Islet precursor cell (in vitro differentiated cells): ENCODE measurements at regions not wholly inside any gene's neighbourhood (a gene's known extent, or its start where the extent isn't known, plus 50 kb on each side); places are given as distances from the start of the nearest gene placed in this dataset.
"Not testable (repeated sequence)": the region's sequence is repeated elsewhere in the genome, so short reads cannot be mapped to it uniquely, and the experiment has no call there.

ENCODE experiments used
- DNase-seq: peaks from one replicate; pipeline ENCODE4 v3.0.0-alpha.2; 2018

DNA sequence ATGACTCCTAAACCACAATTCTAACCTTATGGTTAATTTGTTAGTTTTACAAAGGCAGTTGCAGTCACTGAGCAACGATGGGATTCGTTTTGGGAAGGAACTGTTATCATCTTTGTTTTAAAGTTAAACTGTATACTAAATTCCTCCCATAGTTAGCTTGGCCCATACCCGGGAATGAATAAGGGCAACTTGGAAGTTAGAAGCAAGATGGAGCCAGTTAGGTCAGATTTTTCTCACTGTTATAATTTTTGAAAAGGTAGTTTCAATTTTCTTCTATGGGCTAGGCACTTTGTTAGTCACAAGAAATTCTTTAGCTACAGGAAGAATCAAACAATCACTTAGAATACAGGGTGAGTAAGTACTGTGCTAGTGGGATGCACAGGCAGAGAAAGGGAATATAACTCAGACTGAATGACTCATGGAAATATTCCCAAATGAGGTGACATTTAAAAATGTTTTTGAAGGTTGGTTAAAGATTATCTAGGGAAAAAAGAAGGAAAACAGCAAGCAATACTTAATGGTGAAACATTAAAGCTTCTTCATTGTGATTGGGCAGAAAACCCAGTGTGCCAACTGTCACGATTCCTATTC lies 153.6 kb downstream of the MAGEB17 start:
- DNase-seq: no peak

DNA sequence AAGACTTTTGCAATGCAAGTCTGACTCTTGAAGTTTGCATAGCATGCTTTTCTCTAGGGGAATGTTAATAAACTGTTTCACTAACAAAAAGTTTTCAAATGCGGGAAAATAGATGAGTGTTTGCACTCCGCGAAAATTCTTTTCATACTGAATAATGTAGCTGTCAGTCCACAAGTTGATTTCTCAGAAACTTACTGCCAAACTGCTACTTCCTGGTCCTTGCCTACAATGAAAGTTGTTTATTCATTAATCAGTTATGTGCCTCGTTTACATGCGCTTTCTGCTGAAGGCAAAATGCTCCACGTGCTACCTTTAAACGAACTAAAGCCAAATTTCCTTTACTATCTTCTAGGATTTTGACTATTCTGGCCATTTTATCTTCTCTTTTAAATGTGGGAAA lies 166.2 kb downstream of the MAGEB17 start:
- DNase-seq: no peak

DNA sequence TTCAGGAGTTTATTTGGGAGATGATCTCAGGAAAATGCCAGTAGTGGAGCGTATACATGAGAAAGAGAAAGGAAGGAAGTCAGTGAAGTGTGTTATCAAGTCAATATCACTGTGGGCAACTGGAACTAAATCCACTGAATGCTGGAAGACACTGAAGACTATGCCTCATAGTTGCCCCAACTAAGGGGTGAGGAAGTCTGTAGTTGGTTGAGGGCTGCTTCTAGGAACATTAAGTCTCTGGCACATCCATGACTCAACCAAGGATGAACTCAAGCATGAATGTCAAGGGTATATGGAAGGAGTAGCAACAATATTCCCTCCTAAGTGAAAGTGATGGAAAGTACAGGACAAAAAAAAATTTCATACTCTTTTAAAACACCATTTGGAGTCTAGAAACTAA lies 167.9 kb downstream of the MAGEB17 start:
- no peak for DNase-seq

DNA sequence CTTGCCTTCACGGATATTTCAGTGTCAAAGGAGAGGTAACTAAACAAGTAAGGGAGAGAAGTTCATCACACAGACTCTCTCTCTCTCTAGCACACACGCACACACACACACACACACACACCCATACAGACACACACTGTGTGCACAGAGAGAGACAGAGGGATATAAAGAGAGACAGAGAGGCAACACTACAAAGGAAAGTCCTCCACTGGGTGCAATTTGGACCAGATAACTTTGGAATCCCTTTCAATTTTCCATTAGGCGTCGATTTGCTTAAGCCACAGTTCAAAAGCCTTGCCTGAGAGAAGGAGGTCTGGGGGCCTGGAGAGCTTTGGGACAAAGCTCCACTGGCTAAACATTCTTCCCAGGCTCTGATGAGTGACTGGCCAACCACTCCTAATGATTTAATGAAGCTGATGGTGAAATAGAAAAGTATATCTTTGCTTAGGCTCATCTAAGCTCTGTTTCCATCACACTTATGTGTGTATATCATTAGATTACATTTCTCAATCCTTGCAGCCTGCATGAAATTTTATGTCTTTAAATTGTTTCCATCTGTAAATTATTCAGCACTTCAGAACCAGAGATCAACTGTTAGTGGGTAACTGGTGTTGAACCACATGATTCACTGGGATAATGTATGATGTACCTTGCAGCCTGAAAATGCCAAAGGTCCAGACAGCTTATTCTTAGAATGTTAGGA lies 180.8 kb downstream of the MAGEB17 start:
- peak; percentile 57 for DNase-seq

DNA sequence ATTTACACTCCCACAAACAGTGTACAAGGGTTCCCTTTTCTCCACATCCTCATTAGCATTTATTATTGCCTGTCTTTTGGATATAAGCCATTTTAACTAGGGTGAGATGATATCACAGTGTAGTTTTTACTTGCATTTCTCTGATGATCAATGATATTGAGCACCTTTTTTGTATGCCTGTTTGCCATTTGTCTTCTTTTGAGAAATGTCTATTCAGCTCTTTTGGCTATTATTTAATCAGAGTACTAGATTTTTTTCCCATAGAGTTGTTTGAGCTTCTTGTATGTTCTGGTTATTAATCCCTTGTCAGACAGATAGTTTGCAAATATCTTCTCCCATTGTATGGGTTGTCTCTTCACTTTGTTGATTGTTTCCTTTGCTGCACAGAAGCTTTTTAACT lies 190.6 kb downstream of the MAGEB17 start:
- no peak for DNase-seq

DNA sequence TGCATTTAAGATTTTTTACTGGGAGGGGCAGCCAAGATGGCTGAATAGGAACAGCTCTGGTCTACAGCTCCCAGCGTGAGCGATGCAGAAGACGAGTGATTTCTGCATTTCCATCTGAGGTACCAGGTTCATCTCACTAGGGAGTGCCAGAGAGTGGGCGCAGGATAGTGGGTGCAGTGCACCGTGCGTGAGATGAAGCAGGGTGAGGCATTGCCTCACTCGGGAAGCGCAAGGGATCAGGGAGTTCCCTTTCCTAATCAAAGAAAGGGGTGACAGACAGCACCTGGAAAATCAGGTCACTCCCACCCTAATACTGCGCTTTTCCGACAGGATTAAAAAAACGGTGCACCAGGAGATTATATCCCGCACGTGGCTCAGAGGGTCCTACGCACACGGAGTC lies 192.8 kb downstream of the MAGEB17 start:
- DNase-seq: not testable (repeated sequence)

DNA sequence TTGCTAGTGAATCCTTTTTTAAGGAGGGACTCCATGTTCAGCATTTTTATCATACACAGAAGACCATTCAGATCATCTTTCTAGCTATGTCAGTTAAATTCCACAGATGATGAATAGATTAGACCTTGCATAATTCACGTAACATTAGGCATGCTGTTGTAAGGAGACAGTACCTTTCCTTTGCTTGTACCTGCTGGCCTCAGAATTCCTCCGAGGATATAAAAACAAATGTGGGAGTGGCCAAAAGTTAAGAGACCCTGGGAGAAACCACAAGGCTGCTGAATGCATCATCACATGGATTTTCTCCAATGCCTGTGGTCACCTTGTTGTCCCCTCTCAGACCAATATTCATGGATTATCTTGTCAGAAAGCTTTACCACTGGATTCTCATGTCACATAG lies 201.4 kb downstream of the MAGEB17 start:
- DNase-seq: no peak

DNA sequence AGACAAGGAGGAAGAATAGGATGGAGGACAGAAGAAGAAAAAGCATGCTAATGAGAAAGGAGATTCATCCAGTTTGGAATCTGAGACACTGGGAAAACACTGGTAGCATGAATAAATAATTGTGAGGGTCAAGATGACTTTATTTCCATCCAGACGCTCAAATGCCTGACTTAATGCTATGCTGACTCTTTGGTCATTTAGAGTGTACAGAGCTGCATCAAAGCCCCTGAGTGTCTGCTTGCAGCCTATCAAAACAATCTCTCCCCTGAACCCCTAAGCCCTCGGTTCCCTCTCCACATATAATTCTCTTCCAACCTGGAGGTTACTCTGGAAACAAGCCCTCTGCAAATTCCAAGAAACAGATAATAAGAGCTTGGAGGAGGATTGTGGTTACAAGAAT lies 208.8 kb downstream of the MAGEB17 start:
- DNase-seq: no peak

DNA sequence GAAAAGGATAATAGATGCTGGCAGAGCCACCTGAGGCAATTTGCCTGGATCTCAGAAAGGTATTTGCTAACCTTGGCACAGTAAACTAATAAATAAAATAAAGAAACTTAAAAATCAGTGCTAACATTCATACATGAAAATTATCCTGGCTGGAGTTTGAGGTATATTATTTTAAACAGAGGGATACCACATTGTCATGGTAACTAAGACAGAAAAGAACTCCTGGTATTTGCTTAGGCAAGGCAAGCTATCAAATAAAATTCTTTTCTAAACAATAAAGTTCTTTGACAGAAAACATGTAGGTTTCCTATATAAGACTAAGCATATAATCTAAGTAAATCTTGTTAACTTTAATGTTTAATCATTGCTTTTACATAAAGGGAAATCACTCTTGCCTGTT lies 218.8 kb downstream of the MAGEB17 start:
- DNase-seq: no peak

DNA sequence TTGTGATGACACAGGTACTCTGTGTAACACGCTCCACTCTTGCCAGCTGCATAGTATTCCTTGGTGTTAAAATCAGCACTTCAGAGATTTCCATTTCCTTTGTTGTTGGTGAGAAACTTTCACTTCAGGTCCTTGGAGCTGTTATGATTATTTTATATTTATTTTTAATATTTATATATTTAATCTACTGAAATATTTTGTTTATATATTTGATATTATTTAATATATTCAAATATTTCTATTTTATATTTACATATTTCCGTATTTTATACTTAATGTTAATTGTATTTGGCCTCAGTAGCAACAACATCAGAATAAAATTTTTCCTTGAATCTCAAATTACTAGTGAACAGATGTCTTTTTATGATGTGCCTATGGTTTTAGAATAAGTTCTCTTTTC lies 225.3 kb downstream of the MAGEB17 start:
- no peak for DNase-seq

DNA sequence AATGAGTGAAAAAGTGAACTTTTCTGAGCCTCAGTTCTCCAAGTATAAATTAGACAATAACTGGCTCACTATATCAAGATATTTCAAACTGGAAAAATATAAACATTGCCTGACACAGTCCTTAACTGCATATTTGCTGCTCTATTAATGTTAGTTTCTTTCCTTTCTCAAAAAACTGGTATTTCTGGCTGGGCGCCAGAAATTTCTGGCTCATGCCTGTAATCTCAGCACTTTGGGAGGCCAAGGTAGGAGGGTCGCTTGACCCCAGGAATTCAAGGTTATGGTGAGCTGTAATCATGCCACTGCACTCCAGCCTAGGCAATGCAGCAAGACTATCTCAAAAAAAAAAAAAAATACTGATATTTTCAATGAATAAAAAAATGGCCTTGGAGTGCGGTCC lies 227.0 kb downstream of the MAGEB17 start:
- DNase-seq: no peak

DNA sequence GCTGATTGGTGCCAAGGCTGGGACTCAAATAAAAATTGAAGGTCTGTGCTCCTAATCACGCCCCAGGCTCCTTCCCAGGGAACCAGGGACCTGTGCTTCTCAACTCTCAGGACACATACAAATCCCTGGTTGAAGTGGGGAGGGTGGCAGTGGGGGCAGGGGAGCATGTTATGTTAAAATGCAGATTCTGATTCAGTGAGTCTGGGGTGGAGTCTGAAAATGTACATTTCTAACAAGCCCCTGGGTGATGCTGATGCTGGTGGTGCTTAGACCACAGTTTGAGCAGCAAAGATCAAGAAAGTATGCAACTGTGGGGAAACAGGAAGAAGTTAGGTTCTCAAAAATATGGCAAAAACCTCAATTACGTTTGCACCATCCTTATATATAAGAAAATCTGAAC lies 236.5 kb downstream of the MAGEB17 start:
- no peak for DNase-seq

DNA sequence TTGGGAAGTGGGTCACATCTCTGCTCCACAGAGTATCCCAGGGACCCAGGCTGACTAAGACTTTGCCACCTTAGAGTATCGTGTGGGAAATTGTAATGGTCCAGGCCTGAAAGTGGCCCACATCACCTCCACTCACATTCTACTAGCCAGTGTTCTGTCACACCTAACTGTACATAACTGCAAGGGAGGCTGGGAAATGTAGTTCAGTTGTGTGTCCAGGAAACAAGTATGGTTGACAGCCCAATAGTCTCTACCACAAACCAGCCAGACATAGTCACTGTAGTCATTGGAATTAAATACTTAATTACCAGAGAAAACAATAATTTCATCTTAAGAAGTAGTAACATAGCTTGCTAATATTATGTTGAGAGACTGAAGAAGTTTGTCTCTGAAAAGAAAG lies 233.4 kb upstream of the S100G start:
- DNase-seq: no peak

DNA sequence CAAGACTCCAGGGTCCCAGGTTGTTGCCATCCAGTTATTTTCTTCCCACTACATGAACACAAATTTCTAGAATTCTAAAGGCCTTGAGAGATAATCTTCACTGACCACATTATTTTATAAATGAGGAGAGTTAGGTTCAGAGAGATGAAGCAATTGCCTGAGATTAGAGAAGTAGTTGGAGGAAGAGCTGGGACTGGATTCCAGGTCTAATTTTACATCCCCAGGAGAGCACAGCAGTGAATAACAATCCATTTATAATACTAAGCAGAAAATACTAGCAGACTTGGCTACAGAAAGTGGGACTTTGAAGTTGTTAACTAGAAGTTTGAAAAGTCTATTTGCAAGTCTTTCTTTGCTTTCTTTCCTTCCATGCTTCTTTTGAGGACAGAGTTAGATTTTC lies 231.3 kb upstream of the S100G start:
- DNase-seq: no peak

DNA sequence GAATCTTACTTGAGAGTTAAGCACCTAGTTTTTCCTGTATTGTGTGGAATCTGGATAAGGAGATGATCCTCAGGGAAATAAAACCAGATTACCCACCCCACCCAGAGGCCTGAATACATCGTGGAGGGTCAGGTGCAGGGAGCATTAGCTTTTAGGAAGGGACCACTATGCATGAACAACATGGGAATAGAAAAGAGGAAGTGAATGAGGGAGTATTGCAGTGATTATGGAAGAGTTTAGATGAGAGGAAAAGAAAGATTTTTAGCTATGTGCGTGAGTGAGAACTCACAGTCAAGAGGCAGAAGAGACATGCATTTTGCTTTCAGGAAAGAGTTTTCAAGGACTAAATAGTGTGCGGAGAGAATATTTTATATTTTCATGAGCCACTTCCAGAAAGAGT lies 222.3 kb upstream of the S100G start:
- no peak for DNase-seq

DNA sequence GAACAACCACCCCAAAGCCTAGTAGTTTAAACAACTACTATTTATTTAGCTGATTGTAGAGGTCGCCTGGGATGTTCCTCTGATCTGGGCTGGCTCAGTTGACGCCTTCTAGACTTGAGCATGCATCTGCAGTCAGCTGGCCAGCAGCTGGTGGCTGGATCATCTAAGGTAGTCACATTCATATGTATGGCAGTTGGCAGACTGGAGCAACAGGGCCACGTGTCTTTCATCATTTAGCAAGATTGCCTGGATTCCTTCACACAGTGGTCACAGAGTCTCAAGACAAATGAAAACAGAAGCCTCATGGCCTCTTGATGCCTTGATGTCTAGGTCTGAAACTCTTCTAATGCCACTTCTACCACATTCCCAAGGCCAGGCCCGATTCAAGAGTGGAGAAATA lies 220.6 kb upstream of the S100G start:
- no peak for DNase-seq

DNA sequence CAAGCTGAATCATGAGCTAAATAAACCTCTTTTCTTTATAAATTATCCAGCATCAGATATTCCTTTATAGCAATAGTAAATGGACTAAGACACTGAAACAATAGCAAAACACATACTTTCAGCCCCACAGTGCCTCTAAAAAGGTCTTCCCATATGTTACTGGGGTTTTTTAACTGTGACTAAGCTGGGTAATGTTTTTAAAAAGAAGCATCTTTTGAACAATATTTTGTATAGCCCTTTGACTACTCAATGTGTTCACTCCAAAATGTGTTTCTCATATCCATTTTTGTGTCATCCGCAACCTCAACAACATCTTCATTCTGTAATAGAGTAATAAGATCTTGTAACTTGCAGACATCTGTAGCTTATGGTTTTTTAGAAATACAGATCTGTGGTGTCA lies 218.7 kb upstream of the S100G start:
- no peak for DNase-seq

DNA sequence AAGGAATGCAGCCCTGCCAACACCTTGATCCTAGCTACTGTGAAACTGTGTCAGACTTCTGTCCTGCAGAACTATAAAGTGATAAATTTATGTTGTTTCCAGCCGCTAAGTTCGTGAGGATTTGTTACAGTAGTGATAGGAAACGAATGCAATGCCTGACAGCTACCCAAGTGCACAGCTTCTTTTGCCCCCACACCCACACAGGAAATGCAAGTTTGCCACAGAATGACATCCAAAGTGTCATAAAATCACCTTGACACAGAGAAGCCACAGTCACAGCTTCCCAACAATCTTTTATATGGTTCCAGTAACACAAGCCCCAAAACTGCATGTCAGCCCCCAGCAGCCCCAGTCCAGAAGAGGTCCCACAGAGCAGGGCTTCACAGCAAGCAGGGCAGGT lies 216.9 kb upstream of the S100G start:
- DNase-seq: no peak

DNA sequence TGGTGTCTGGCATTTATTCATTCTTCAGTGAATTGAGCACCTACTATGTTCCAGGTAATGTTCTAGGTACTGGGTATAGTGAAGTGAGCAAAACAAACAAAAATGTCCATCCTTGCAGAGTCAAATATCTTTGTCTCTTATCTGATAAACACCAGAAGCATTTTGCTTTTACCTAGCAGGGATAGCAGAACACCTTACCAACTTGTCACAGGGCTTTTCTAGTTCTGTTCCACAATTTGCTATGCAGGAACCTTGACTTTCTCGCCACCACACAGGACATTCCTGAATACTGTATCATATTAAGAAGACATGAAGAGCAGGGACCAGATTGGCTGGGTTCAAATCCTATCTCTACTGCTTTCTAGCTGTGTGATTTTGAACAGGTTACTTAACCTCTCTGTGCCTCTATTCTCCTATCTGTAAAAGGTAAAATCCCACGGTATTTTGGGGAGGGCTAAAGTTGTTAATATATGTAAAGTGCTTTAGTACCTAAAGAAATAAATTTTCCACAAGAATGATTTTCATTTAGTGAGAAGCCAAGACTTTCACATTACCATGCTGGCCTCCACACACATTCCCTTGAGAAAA lies 214.5 kb upstream of the S100G start:
- no peak for DNase-seq

DNA sequence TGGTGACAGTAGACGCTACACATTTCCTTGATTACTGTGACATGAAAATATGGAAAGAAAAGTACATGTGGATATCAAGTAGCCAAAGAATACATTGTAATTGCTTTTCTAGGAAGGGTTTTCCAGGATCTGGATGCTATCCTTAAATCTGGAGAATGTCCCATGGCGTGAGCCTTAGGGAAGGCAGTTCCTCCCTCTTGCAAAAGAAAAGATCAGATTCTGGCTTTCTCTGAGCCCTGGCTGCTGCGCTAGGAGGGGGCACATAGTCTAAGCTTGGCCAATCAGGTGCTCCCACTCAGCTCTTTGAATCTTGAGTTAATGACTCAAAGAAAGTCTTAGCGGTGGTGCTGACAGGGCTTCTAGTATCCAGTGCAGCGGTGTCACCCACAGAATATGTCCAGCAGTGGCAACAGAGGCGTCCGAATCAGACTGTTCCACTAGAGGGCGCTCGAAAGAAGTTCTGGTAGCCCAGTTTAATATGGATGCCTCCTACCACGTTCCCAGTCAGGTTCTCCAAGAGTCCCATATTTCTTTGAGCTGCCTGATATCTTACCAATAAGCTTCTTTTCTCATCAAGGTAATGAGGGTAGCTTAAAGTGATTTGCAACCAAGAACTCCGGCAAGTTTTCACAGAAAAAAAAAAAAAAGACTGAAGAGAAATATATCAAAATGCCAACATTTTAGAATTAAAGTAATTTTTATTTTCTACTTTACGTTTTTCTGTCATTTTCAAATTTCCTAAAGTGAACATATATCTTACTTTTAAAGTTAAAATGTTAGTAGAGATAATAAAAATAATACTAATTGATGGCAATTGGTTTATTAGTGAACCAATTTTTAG lies 213.4 kb upstream of the S100G start:
- DNase-seq: peak; percentile 91

DNA sequence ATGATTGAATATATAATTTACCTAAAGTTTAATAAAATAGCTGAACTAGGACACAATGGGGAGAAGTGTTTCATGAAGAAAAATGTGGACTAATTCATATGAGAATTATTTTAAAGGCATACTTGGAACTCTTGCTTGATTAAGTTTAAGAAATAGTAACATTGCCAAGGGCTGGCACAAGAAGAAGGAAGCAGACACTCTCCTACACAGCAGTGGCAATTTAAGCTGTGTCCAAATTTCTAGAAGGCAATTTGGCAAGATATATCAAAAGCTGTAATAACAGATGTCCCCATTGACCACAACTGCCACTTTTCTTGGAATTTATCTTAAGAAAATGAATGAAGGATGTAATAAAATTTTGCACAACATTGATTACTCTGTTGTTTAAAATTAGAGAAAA lies 209.5 kb upstream of the S100G start:
- no peak for DNase-seq

DNA sequence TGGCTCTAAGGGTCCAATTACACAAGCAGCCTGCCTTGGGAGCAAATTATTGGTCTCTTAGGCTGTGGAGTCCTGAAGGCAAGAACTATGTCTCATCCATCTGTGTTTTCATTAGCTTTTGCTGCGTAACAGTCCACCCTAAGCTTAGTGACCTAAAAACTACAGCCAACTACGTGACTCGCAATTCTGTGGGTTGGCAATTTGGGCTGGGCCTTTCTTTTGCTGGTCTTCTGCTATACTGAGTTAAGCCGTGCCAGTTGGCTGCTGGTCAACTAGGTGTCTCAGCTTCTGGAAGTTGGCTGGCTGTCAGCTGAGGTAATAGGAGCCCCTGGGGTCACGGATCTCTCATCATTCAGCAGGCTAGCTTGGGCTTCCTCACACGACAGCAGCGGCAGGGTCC lies 205.6 kb upstream of the S100G start:
- DNase-seq: no peak

DNA sequence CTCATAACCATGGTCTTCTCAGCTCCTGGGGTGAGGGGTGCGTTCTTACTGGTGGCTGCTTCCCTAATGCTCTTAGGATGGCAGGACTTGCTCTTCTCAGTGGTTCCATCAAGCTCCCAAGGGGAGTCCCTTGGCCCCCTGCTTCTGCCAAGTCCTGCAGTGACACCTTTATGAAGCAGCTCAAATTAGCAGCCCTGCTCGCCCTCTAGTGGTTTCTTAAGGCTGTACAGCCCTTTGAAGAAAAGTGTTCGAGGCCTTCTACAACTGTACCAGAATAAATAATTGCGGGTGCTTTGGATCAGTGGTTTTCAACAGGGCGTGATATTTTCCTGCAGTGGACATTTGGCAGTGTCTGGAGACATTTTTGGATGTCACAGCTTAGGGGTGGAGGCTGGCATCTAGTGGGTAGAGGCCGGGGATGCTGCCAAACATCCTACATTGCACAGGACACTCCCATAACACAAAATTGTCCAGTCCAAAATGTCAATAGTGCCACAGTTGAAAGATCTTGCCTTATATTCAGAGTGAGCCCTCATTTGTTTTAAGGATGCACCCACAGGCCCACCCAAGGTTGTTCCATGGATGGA lies 204.7 kb upstream of the S100G start:
- DNase-seq: peak; percentile 73

DNA sequence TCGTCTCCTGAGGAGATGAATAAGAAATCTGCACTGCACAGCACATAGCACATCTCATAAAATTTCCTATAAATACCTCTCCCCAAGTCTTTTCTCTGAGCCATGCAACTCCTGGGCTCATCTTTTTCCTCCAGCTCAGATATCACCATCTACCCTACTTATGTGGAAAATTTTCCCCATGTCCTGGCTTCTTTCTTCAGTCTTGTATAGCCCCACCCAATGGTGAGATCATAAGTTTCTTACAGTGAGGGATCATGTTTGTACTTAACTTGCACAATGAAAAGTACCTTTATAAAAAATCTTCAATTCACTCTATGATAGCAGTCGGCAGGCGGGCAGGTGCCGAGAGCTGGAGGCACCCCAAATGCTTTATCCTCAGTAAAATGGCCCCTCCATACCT lies 198.6 kb upstream of the S100G start:
- DNase-seq: no peak
